Neural cell (in vitro differentiated cells): ENCODE measurements at regions not wholly inside any gene's neighbourhood (a gene's known extent, or its start where the extent isn't known, plus 50 kb on each side); places are given as distances from the start of the nearest gene placed in this dataset.

Experiments
- H2AFZ ChIP-seq: fragments of 200-600, 300-800 bp; sonication (generic), shearing (Covaris generic); 2 replicates; pipeline ENCODE4 v1.6.0; 2014; ENCODE audit warnings: low read depth, mild to moderate bottlenecking, antibody characterized with exemption, low read length, moderate library complexity
- H3F3A ChIP-seq: fragments of 200-600 bp; shearing (Covaris generic); 2 replicates; pipeline ENCODE4 v1.6.1; 2016; ENCODE audit warnings: mild to moderate bottlenecking, moderate library complexity, mixed read lengths, antibody characterized with exemption, low read length; ENCODE audit not compliant: insufficient read depth, poor library complexity, severe bottlenecking
- H3K27ac ChIP-seq: fragments of 200-600, 300-800 bp; sonication (generic), shearing (Covaris generic); 2 replicates; pipeline ENCODE4 v1.5.1; 2014; ENCODE audit warnings: mild to moderate bottlenecking, low read length, moderate library complexity
- H3K27me3 ChIP-seq: fragments of 300-800, 200-600 bp; sonication (generic), shearing (Covaris generic); 2 replicates; pipeline ENCODE4 v1.6.0; 2014; ENCODE audit warnings: mild to moderate bottlenecking, low read depth, low read length, moderate library complexity; ENCODE audit not compliant: insufficient read depth
- H3K36me3 ChIP-seq: fragments of 300-800, 200-600 bp; sonication (generic), shearing (Covaris generic); 2 replicates; pipeline ENCODE4 v1.5.1; 2014; ENCODE audit warnings: mild to moderate bottlenecking, antibody characterized with exemption, low read length, moderate library complexity; ENCODE audit not compliant: insufficient read depth
- H3K4me2 ChIP-seq: fragments of 300-800, 200-600 bp; sonication (generic), shearing (Covaris generic); 2 replicates; pipeline ENCODE4 v1.6.0; 2014; ENCODE audit warnings: mild to moderate bottlenecking, low read length
- H3K4me3 ChIP-seq: fragments of 300-800, 200-600 bp; sonication (generic), shearing (Covaris generic); 2 replicates; pipeline ENCODE4 v1.5.1; 2014; ENCODE audit warnings: mild to moderate bottlenecking, low read length, moderate library complexity
- H3K79me2 ChIP-seq: fragments of 200-600 bp; shearing (Covaris generic); replicated peaks from 2 replicates; pipeline ENCODE4 v1.6.0; 2014; ENCODE audit warnings: mild to moderate bottlenecking, low read length, moderate library complexity; ENCODE audit not compliant: insufficient read depth
- H3K9ac ChIP-seq: fragments of 300-800, 200-600 bp; sonication (generic), shearing (Covaris generic); 2 replicates; pipeline ENCODE4 v1.6.1; 2016; ENCODE audit warnings: mild to moderate bottlenecking, low read length, mixed read lengths
- H3K9me2 ChIP-seq: fragments of 200-600 bp; shearing (Covaris generic); 2 replicates; pipeline ENCODE4 v1.6.1; 2016; ENCODE audit warnings: mild to moderate bottlenecking, low read length, mixed read lengths; ENCODE audit not compliant: insufficient read depth
- H3K9me3 ChIP-seq: fragments of 200-600, 300-800 bp; sonication (generic), shearing (Covaris generic); 2 replicates; pipeline ENCODE4 v1.6.1; 2016; ENCODE audit warnings: mild to moderate bottlenecking, mixed run types, low read length, moderate library complexity, mixed read lengths
- H4K20me1 ChIP-seq: fragments of 200-600 bp; shearing (Covaris generic); 2 replicates; pipeline ENCODE4 v1.6.1; 2016; ENCODE audit warnings: mild to moderate bottlenecking, mixed run types; ENCODE audit not compliant: insufficient read depth
- CTCF ChIP-seq: fragments of 450-650 bp; IDR thresholded peaks from 2 replicates; pipeline ENCODE4 v1.5.1; 2014; ENCODE audit warnings: antibody characterized with exemption, mild to moderate bottlenecking, moderate library complexity; ENCODE audit not compliant: poor library complexity, severe bottlenecking
- EP300 ChIP-seq: fragments of 450-650 bp; conservative IDR thresholded peaks from 2 replicates; pipeline ENCODE4 v1.6.1; 2014; ENCODE audit warnings: antibody characterized with exemption, mild to moderate bottlenecking, moderate library complexity; ENCODE audit not compliant: poor library complexity, severe bottlenecking
- EZH2 ChIP-seq: fragments of 200-600, 300-800 bp; shearing (Covaris generic), sonication (generic); IDR thresholded peaks from 2 replicates; pipeline ENCODE4 v1.6.1; 2014; ENCODE audit warnings: antibody characterized with exemption, low read length, borderline replicate concordance, mild to moderate bottlenecking; ENCODE audit not compliant: insufficient read depth, poor library complexity, severe bottlenecking
- MXI1 ChIP-seq: fragments of 450-650 bp; conservative IDR thresholded peaks from 2 replicates; pipeline ENCODE4 v1.6.1; 2014; ENCODE audit warnings: antibody characterized with exemption, mild to moderate bottlenecking; ENCODE audit not compliant: poor library complexity, severe bottlenecking
- POLR2AphosphoS5 ChIP-seq: IDR thresholded peaks from 2 replicates; pipeline ENCODE4 v1.6.1; 2012
- RAD21 ChIP-seq: fragments of 450-650 bp; conservative IDR thresholded peaks from 2 replicates; pipeline ENCODE4 v1.6.1; 2014; ENCODE audit warnings: antibody characterized with exemption, mild to moderate bottlenecking, moderate library complexity
- REST ChIP-seq: IDR thresholded peaks from 2 replicates; pipeline ENCODE4 v1.6.1; 2012; ENCODE audit warnings: borderline replicate concordance
- SMC3 ChIP-seq: fragments of 450-650 bp; conservative IDR thresholded peaks from 2 replicates; pipeline ENCODE4 v1.6.1; 2014; ENCODE audit warnings: antibody characterized with exemption, mild to moderate bottlenecking, moderate library complexity; ENCODE audit not compliant: poor library complexity
- TAF1 ChIP-seq: IDR thresholded peaks from 2 replicates; pipeline ENCODE4 v1.6.1; 2012; ENCODE audit warnings: low read depth

- no peaks in the 10 kb centered on the region for H3F3A ChIP-seq
- no peak overlapping the region for H3K4me3 ChIP-seq
These were observed 1024.8 kb upstream of the AUTS2 start for GRCh38 chr7:68573271-68574005.

GRCh38 chr7:68576366-68576765 lies 1021.9 kb upstream of the AUTS2 start:
- Histone ChIP-seq H3K9me3 (no peaks in the 10 kb centered on the region), H3F3A (no peaks in the 10 kb centered on the region), H3K79me2 (no peaks in the 10 kb centered on the region), H3K36me3 (no peaks in the 10 kb centered on the region), H3K4me2 (no peak overlapping the region), H3K27ac (no peak overlapping the region), H3K4me3 (no peak overlapping the region), H4K20me1 (no peaks in the 10 kb centered on the region), H3K27me3 (no peaks in the 10 kb centered on the region), H3K9ac (no peak overlapping the region), H2AFZ (no peak overlapping the region), H3K9me2 (no peaks in the 10 kb centered on the region)
- no peak for TF ChIP-seq SMC3

More at GRCh38 chr7:68573271-68574005, 1024.8 kb upstream of the AUTS2 start:
- no peak overlapping the region for H2AFZ ChIP-seq
- H3K9ac ChIP-seq, result no peak overlapping the region
- no peaks in the 10 kb centered on the region for H4K20me1 ChIP-seq
- TF ChIP-seq CTCF (no peak), REST (no peak), POLR2AphosphoS5 (no peak)
- no peaks in the 10 kb centered on the region for H3K9me2 ChIP-seq
- H3K79me2 ChIP-seq, result no peaks in the 10 kb centered on the region
- no peak overlapping the region for H3K27ac ChIP-seq
- no peak overlapping the region for H3K4me2 ChIP-seq
- no peaks in the 10 kb centered on the region for H3K27me3 ChIP-seq
- H3K36me3 ChIP-seq, result no peaks in the 10 kb centered on the region
- H3K9me3 ChIP-seq, result no peaks in the 10 kb centered on the region

- TF ChIP-seq RAD21 (no peak), REST (no peak), MXI1 (no peak), EZH2 (no peak), CTCF (no peak), POLR2AphosphoS5 (no peak), SMC3 (no peak), TAF1 (no peak), EP300 (no peak)
These were observed 1016.9 kb upstream of the AUTS2 start for GRCh38 chr7:68581417-68581816.

More at GRCh38 chr7:68581417-68581816, 1016.9 kb upstream of the AUTS2 start:
- Histone ChIP-seq H3K9me2 (no peaks in the 10 kb centered on the region), H3K36me3 (no peaks in the 10 kb centered on the region), H4K20me1 (no peaks in the 10 kb centered on the region), H3K27me3 (no peaks in the 10 kb centered on the region), H3K79me2 (no peaks in the 10 kb centered on the region), H3K9ac (no peak overlapping the region), H3K27ac (no peak overlapping the region), H3K9me3 (no peaks in the 10 kb centered on the region), H3K4me3 (no peak overlapping the region), H3K4me2 (no peak overlapping the region), H2AFZ (no peak overlapping the region), H3F3A (no peaks in the 10 kb centered on the region)
